Gastroesophageal sphincter (tissue), 3 donors: ENCODE measurements at regions not wholly inside any gene's neighbourhood (a gene's known extent, or its start where the extent isn't known, plus 50 kb on each side); places are given as distances from the start of the nearest gene placed in this dataset.

Experiments
- CTCF ChIP-seq, 4 experiments: fragments of 200-600 bp in 2 of 4; fragments of 450-650 bp in 2 of 4; sonication (generic) in 1 of 4; IDR thresholded peaks; one replicate each; pipeline ENCODE4 v1.5.1; 2017 to 2019; ENCODE audit warnings: antibody characterized with exemption in 4 of 4, mild to moderate bottlenecking in 2 of 4, moderate library complexity in 2 of 4
- EP300 ChIP-seq: sonication (generic); formaldehyde crosslinking; IDR thresholded peaks from one replicate; pipeline ENCODE4 v1.6.1; 2017; ENCODE audit warnings: antibody characterized with exemption, mild to moderate bottlenecking
- POLR2A ChIP-seq, 2 donors: fragments of 450-650 bp; IDR thresholded peaks; one replicate each; pipeline ENCODE4 v1.6.1; 2017; ENCODE audit warnings: antibody characterized with exemption in 2 of 2, mild to moderate bottlenecking in 2 of 2, moderate library complexity in 1 of 2
- POLR2AphosphoS5 ChIP-seq: sonication (generic); formaldehyde crosslinking; IDR thresholded peaks from one replicate; pipeline ENCODE4 v1.6.1; 2017; ENCODE audit warnings: antibody characterized with exemption

GRCh38 chr3:25246913-25247312, 181.2 kb upstream of the RARB start:
- TF ChIP-seq CTCF (IDR thresholded peaks at IDR 0.05), result no peak
- no peak for TF ChIP-seq POLR2A (IDR thresholded peaks at IDR 0.05)
- no peak for TF ChIP-seq POLR2AphosphoS5
- no peak for TF ChIP-seq EP300
